GM23338 (cell line): ENCODE measurements at regions not wholly inside any gene's neighbourhood (a gene's known extent, or its start where the extent isn't known, plus 50 kb on each side); places are given as distances from the start of the nearest gene placed in this dataset.

Experiments
- CREB1 ChIP-seq: fragments of 250-450 bp; sonication (Bioruptor Pico); IDR thresholded peaks from 2 replicates; pipeline ENCODE4 v1.5.0; 2020; ENCODE audit warnings: low read depth, mild to moderate bottlenecking, moderate library complexity
- EZH2 ChIP-seq: fragments of 200-600 bp; sonication (generic); IDR thresholded peaks from one replicate; pipeline ENCODE4 v1.8.0; 2017; ENCODE audit warnings: antibody characterized with exemption, mild to moderate bottlenecking, low read depth; ENCODE audit not compliant: unreplicated experiment
- EZH2phosphoT487 ChIP-seq: fragments of 200-600 bp; sonication (generic); IDR thresholded peaks from one replicate; pipeline ENCODE4 v1.8.1; 2018; ENCODE audit warnings: antibody characterized with exemption; ENCODE audit not compliant: unreplicated experiment
- JUNB ChIP-seq: IDR thresholded peaks from one replicate; pipeline ENCODE4 v1.6.1; 2016; ENCODE audit warnings: antibody characterized with exemption; ENCODE audit not compliant: unreplicated experiment
- NANOG ChIP-seq: IDR thresholded peaks from 2 replicates; pipeline ENCODE4 v1.6.1; 2016; ENCODE audit warnings: antibody characterized with exemption, borderline replicate concordance
- POLR2AphosphoS5 ChIP-seq: IDR thresholded peaks from 2 replicates; pipeline ENCODE4 v1.6.1; 2016; ENCODE audit warnings: antibody characterized with exemption, low read depth
- STAT1 ChIP-seq: IDR thresholded peaks from one replicate; pipeline ENCODE4 v1.6.1; 2016; ENCODE audit warnings: antibody characterized with exemption; ENCODE audit not compliant: unreplicated experiment
- ZNF331 ChIP-seq: fragments of 250-450 bp; sonication (Bioruptor Pico); IDR thresholded peaks from 2 replicates; pipeline ENCODE4 v1.5.0; 2020; ENCODE audit warnings: low read depth, mild to moderate bottlenecking, moderate library complexity
- TF ChIP-seq, protein P1 (sequence below): fragments of 250-450 bp; sonication (Bioruptor Pico); IDR thresholded peaks from 2 replicates; pipeline ENCODE4 v1.5.0; 2020; ENCODE audit warnings: mild to moderate bottlenecking, moderate library complexity
- TF ChIP-seq, protein P2 (sequence below): IDR thresholded peaks from 2 replicates; pipeline ENCODE4 v1.6.1; 2016; ENCODE audit warnings: antibody characterized with exemption
- TF ChIP-seq, protein P3 (sequence below), 2 experiments: fragments of 200-600 bp in 1 of 2; sonication (generic) in 1 of 2; conservative IDR thresholded peaks; 2 replicates each; pipeline versions ENCODE4 v1.5.1 to v1.6.1; 2016 to 2017; ENCODE audit warnings: antibody characterized with exemption in 2 of 2, low read depth in 2 of 2, mild to moderate bottlenecking in 2 of 2, moderate library complexity in 1 of 2
- TF ChIP-seq, protein P4 (sequence below): IDR thresholded peaks from one replicate; pipeline ENCODE4 v1.6.1; 2018; ENCODE audit warnings: antibody characterized with exemption; ENCODE audit not compliant: unreplicated experiment

DNA sequence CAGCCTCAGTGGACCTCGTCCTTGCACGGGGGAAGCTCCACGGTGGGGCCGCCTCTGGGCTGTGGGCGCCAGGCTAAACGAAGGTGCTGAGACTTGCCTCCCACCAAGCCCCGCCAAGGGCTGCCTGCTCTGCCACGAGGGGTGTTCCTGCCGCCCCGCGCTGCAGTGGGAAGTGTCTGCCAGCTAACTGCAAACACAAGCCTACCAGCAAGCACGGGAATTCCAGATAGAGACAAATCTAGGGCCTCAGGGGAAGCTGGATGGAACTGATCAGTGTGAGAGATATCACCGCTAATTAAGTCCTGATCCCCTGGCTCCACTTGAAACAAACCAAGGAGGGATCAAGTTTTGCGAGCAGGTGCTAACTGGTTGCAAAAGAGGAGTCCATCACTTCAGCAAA, 181.6 kb upstream of the LEF1 start (continued):
- TF ChIP-seq, protein P1, sequence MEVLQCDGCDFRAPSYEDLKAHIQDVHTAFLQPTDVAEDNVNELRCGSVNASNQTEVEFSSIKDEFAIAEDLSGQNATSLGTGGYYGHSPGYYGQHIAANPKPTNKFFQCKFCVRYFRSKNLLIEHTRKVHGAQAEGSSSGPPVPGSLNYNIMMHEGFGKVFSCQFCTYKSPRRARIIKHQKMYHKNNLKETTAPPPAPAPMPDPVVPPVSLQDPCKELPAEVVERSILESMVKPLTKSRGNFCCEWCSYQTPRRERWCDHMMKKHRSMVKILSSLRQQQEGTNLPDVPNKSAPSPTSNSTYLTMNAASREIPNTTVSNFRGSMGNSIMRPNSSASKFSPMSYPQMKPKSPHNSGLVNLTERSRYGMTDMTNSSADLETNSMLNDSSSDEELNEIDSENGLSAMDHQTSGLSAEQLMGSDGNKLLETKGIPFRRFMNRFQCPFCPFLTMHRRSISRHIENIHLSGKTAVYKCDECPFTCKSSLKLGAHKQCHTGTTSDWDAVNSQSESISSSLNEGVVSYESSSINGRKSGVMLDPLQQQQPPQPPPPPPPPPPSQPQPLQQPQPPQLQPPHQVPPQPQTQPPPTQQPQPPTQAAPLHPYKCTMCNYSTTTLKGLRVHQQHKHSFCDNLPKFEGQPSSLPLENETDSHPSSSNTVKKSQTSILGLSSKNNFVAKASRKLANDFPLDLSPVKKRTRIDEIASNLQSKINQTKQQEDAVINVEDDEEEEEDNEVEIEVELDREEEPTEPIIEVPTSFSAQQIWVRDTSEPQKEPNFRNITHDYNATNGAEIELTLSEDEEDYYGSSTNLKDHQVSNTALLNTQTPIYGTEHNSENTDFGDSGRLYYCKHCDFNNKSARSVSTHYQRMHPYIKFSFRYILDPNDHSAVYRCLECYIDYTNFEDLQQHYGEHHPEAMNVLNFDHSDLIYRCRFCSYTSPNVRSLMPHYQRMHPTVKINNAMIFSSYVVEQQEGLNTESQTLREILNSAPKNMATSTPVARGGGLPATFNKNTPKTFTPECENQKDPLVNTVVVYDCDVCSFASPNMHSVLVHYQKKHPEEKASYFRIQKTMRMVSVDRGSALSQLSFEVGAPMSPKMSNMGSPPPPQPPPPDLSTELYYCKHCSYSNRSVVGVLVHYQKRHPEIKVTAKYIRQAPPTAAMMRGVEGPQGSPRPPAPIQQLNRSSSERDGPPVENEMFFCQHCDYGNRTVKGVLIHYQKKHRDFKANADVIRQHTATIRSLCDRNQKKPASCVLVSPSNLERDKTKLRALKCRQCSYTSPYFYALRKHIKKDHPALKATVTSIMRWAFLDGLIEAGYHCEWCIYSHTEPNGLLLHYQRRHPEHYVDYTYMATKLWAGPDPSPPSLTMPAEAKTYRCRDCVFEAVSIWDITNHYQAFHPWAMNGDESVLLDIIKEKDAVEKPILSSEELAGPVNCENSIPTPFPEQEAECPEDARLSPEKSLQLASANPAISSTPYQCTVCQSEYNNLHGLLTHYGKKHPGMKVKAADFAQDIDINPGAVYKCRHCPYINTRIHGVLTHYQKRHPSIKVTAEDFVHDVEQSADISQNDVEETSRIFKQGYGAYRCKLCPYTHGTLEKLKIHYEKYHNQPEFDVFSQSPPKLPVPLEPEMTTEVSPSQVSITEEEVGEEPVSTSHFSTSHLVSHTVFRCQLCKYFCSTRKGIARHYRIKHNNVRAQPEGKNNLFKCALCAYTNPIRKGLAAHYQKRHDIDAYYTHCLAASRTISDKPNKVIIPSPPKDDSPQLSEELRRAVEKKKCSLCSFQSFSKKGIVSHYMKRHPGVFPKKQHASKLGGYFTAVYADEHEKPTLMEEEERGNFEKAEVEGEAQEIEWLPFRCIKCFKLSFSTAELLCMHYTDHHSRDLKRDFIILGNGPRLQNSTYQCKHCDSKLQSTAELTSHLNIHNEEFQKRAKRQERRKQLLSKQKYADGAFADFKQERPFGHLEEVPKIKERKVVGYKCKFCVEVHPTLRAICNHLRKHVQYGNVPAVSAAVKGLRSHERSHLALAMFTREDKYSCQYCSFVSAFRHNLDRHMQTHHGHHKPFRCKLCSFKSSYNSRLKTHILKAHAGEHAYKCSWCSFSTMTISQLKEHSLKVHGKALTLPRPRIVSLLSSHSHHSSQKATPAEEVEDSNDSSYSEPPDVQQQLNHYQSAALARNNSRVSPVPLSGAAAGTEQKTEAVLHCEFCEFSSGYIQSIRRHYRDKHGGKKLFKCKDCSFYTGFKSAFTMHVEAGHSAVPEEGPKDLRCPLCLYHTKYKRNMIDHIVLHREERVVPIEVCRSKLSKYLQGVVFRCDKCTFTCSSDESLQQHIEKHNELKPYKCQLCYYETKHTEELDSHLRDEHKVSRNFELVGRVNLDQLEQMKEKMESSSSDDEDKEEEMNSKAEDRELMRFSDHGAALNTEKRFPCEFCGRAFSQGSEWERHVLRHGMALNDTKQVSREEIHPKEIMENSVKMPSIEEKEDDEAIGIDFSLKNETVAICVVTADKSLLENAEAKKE: no peak
- TF ChIP-seq EZH2 (no peak), CREB1 (CRISPR knock-in tag) (no peak), NANOG (no peak), EZH2phosphoT487 (no peak), POLR2AphosphoS5 (no peak), ZNF331 (no peak), STAT1 (no peak), JUNB (no peak)
- TF ChIP-seq, protein P2, sequence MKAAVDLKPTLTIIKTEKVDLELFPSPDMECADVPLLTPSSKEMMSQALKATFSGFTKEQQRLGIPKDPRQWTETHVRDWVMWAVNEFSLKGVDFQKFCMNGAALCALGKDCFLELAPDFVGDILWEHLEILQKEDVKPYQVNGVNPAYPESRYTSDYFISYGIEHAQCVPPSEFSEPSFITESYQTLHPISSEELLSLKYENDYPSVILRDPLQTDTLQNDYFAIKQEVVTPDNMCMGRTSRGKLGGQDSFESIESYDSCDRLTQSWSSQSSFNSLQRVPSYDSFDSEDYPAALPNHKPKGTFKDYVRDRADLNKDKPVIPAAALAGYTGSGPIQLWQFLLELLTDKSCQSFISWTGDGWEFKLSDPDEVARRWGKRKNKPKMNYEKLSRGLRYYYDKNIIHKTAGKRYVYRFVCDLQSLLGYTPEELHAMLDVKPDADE: no peak
- TF ChIP-seq, protein P3, sequence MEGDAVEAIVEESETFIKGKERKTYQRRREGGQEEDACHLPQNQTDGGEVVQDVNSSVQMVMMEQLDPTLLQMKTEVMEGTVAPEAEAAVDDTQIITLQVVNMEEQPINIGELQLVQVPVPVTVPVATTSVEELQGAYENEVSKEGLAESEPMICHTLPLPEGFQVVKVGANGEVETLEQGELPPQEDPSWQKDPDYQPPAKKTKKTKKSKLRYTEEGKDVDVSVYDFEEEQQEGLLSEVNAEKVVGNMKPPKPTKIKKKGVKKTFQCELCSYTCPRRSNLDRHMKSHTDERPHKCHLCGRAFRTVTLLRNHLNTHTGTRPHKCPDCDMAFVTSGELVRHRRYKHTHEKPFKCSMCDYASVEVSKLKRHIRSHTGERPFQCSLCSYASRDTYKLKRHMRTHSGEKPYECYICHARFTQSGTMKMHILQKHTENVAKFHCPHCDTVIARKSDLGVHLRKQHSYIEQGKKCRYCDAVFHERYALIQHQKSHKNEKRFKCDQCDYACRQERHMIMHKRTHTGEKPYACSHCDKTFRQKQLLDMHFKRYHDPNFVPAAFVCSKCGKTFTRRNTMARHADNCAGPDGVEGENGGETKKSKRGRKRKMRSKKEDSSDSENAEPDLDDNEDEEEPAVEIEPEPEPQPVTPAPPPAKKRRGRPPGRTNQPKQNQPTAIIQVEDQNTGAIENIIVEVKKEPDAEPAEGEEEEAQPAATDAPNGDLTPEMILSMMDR (conservative IDR thresholded peaks at IDR 0.05; ENCODE audit: low read depth in 2 of 2): no peak
- TF ChIP-seq, protein P4, sequence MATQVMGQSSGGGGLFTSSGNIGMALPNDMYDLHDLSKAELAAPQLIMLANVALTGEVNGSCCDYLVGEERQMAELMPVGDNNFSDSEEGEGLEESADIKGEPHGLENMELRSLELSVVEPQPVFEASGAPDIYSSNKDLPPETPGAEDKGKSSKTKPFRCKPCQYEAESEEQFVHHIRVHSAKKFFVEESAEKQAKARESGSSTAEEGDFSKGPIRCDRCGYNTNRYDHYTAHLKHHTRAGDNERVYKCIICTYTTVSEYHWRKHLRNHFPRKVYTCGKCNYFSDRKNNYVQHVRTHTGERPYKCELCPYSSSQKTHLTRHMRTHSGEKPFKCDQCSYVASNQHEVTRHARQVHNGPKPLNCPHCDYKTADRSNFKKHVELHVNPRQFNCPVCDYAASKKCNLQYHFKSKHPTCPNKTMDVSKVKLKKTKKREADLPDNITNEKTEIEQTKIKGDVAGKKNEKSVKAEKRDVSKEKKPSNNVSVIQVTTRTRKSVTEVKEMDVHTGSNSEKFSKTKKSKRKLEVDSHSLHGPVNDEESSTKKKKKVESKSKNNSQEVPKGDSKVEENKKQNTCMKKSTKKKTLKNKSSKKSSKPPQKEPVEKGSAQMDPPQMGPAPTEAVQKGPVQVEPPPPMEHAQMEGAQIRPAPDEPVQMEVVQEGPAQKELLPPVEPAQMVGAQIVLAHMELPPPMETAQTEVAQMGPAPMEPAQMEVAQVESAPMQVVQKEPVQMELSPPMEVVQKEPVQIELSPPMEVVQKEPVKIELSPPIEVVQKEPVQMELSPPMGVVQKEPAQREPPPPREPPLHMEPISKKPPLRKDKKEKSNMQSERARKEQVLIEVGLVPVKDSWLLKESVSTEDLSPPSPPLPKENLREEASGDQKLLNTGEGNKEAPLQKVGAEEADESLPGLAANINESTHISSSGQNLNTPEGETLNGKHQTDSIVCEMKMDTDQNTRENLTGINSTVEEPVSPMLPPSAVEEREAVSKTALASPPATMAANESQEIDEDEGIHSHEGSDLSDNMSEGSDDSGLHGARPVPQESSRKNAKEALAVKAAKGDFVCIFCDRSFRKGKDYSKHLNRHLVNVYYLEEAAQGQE: no peak
